ENCODE measurements at regions not wholly inside any gene's neighbourhood (a gene's known extent, or its start where the extent isn't known, plus 50 kb on each side); places are given as distances from the start of the nearest gene placed in this dataset.
"Not testable (repeated sequence)": the region's sequence is repeated elsewhere in the genome, so short reads cannot be mapped to it uniquely, and the experiment has no call there.

DNA sequence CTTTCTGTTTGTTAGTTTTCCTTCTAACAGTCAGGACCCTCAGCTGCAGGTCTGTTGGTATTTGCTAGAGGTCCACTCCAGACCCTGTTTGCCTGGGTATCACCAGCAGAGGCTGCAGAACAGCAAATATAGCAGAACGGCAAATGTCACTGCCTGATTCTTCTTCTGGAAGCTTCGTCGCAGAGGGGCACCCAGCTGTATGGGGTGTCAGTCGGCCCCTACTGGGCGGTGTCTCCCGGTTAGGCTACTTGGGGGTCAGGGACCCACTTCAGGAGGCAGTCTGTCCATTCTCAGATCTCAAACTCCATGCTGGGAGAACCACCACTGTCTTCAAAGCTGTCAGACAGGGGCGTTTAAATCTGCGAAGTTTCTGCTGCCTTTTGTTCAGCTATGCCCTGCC lies 448.6 kb upstream of the UBE2E3 start:
- H2AK9ac ChIP-seq (replicated peaks; ENCODE audit: low read depth, low read length, poor library complexity); H4K20me1 ChIP-seq (ENCODE audit: insufficient read depth, low read length); H2AFZ ChIP-seq (replicated peaks; ENCODE audit: low read length, poor library complexity); H3K4me3 ChIP-seq (ENCODE audit: insufficient read depth, low read depth, low read length); H3K23ac ChIP-seq (ENCODE audit: low read depth, low read length); H3K9me1 ChIP-seq (ENCODE audit: insufficient read depth, low read length); H3K56ac ChIP-seq (ENCODE audit: extremely low read depth, insufficient read depth, low read length); in situ Hi-C loops (cut with MboI; ENCODE audit: low sequenced_read_pairs); H3K4me2 ChIP-seq (ENCODE audit: low read depth, low read length); H2BK120ac ChIP-seq (ENCODE audit: low read depth, low read length); POLR2A ChIA-PET (ENCODE audit: unreplicated experiment); CTCF ChIA-PET; H3K4me1 ChIP-seq (ENCODE audit: control insufficient read depth, insufficient read depth, low read length); H2BK20ac ChIP-seq (ENCODE audit: low read depth, low read length); H2BK15ac ChIP-seq (ENCODE audit: low read depth, low read length); H3K27me3 ChIP-seq (ENCODE audit: control insufficient read depth, insufficient read depth, low read length); H3K27ac ChIP-seq (ENCODE audit: insufficient read depth, low read length); H3K4ac ChIP-seq (ENCODE audit: low read depth, low read length); H4K91ac ChIP-seq (ENCODE audit: insufficient read depth, low read depth, low read length); H2AK5ac ChIP-seq (ENCODE audit: low read depth, low read length); H3K9ac ChIP-seq (ENCODE audit: low read depth, low read length); H3K14ac ChIP-seq (replicated peaks; ENCODE audit: low read depth, low read length); dilution Hi-C loops (cut with HindIII; ENCODE audit: low sequenced_read_pairs, unreplicated experiment); BruUV-seq (replicated peaks); H4K8ac ChIP-seq (ENCODE audit: low read depth in 2 of 2, low read length in 2 of 2); H3K18ac ChIP-seq (ENCODE audit: low read depth, low read length); H3K79me1 ChIP-seq (ENCODE audit: low read depth in 1 of 2, low read length in 2 of 2); H3K9me3 ChIP-seq (ENCODE audit: control insufficient read depth, insufficient read depth, low read length); H2BK5ac ChIP-seq (ENCODE audit: low read depth, low read length, poor library complexity, severe bottlenecking); H3K36me3 ChIP-seq (ENCODE audit: control insufficient read depth, insufficient read depth, low read length); ATAC-seq (ENCODE audit: low read depth); DNase-seq; H4K5ac ChIP-seq (ENCODE audit: low read depth, low read length); intact Hi-C loops (cut with micrococcal nuclease): not testable (repeated sequence)
- 100% methylated on average over 4 of the region's 8 CpGs; no CpG with 5 or more reads in 1 of the 2 experiments for WGBS, 2 experiments (ENCODE audit: extremely low coverage in 2 of 2, insufficient read length in 1 of 2)
